Subcutaneous abdominal adipose tissue (tissue), 5 donors: ENCODE measurements at regions not wholly inside any gene's neighbourhood (a gene's known extent, or its start where the extent isn't known, plus 50 kb on each side); places are given as distances from the start of the nearest gene placed in this dataset.
"Not testable (repeated sequence)": the region's sequence is repeated elsewhere in the genome, so short reads cannot be mapped to it uniquely, and the experiment has no call there.

ENCODE experiments used
- H3K27ac ChIP-seq: one replicate; pipeline ENCODE4 v1.7.0; 2013; ENCODE audit warnings: low read depth, mild to moderate bottlenecking, inconsistent platforms, low read length, moderate library complexity
- H3K27me3 ChIP-seq, 5 donors: one replicate each; pipeline ENCODE4 v1.7.0; 2013; ENCODE audit warnings: low read length in 5 of 5, inconsistent platforms in 1 of 5; ENCODE audit not compliant: control insufficient read depth in 5 of 5, insufficient read depth in 4 of 5
- H3K36me3 ChIP-seq, 5 donors: one replicate each; pipeline ENCODE4 v1.7.0; 2013; ENCODE audit warnings: low read length in 5 of 5; ENCODE audit not compliant: control insufficient read depth in 5 of 5, insufficient read depth in 5 of 5
- H3K4me1 ChIP-seq, 5 donors: one replicate each; pipeline ENCODE4 v1.7.0; 2013; ENCODE audit warnings: low read length in 5 of 5, mild to moderate bottlenecking in 3 of 5, moderate library complexity in 1 of 5; ENCODE audit not compliant: control insufficient read depth in 5 of 5, insufficient read depth in 5 of 5
- H3K4me3 ChIP-seq, 5 donors: one replicate each; pipeline ENCODE4 v1.7.0; 2013; ENCODE audit warnings: low read length in 5 of 5, low read depth in 1 of 5
- H3K9ac ChIP-seq, 5 donors: one replicate each; pipeline ENCODE4 v1.7.0; 2013; ENCODE audit warnings: low read length in 5 of 5, mild to moderate bottlenecking in 4 of 5, moderate library complexity in 3 of 5
- H3K9me3 ChIP-seq, 5 donors: one replicate each; pipeline ENCODE4 v1.7.0; 2013; ENCODE audit warnings: low read length in 5 of 5; ENCODE audit not compliant: control insufficient read depth in 5 of 5
- donor health status: healthy.
- donor health status: healthy.
- donor health status: healthy.
- donor health status: healthy.
- donor health status: healthy.

DNA sequence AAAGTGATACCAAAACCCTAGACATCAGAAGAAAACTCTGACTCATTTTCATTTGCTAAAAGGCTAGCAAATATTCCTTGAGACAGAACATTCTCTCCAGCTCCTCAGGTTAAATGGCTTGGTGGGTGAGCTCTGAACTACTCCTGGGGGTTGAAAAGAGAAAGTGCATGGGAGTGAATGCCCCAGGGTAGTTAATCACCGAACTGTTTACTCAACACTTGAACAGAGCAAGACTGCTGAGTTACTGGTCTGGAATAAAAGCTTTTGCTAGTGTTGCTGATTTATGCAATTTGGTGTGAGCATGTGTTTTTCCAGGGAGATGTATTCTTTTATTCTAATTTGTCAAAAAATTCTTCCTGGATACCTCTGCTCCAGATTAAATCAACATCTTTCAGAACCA is 88.3 kb upstream of the PRDM9 start:
- Histone ChIP-seq H3K9ac (no peak overlapping the region), H3K27me3 (no peaks in the 10 kb centered on the region), H3K4me3 (no peak overlapping the region), H3K4me1 (no peaks in the 10 kb centered on the region), H3K9me3 (peaks cover 0 to 4% (median 0%) of the 10 kb centered on the region in 5 donors), H3K27ac (no peak overlapping the region), H3K36me3 (no peaks in the 10 kb centered on the region)

DNA sequence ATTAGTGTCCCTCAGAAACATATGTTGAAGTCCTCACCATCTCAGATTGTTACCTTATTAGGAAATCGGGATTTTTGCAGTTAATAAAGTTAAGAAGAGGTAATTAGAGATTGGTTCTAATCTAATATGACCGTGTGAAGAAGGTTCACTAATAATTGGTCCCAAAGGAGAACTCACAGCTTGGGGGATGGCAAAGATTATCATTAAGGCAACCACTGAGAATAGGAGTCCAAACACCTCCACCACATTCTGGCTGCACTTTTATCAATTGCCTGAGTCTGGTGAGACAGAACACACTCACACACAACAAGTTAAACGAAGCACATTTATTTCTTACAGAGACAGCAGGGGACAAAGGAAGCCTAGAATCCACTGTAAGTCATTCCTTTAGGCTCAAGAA is 94.9 kb upstream of the PRDM9 start:
- Histone ChIP-seq H3K9ac (no peak overlapping the region), H3K9me3 (no peaks in the 10 kb centered on the region), H3K27ac (no peak overlapping the region), H3K4me1 (no peaks in the 10 kb centered on the region), H3K4me3 (no peak overlapping the region), H3K36me3 (no peaks in the 10 kb centered on the region), H3K27me3 (no peaks in the 10 kb centered on the region)

DNA sequence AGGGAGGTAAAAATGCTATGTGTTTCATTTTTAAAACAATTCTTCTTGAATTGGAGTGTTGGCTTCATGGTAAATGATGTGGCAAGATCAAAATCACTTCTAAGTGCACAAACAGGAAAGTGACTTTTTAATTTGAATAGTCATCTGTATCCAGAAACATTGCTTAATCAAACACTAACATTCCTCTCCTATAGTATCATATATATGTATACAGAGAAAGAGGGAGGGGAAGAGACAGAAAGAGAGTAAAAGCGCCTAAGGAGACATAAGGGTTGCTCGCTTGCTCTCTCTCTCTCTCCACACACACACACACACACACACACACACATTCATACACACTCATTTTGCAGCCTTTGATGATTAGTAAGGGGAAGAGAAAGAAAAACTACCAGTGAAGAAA is 95.4 kb upstream of the PRDM9 start:
- Histone ChIP-seq H3K27ac (no peak overlapping the region), H3K4me1 (no peaks in the 10 kb centered on the region), H3K27me3 (no peaks in the 10 kb centered on the region), H3K36me3 (no peaks in the 10 kb centered on the region), H3K9ac (no peak overlapping the region), H3K4me3 (no peak overlapping the region), H3K9me3 (no peaks in the 10 kb centered on the region)

DNA sequence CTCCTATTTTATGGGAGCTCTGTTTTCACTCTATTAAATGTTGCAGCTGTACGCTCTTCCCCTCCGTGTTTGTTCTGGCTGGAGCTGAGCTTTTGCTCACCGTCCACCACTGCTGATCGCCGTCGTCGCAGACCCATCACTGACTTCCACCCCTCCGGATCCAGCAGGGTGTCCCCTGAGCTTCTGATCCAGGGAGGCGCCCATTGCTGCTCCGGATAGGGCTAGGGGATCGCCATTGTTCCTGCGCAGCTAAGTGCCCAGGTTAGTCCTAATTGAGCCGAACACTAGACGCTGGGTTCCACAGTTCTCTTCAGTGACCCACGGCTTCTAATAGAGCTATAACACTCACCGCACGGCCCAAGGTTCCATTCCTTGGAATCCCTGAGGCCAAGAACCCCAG is 96.2 kb upstream of the PRDM9 start:
- Histone ChIP-seq H3K9ac (no peak overlapping the region), H3K4me1 (no peaks in the 10 kb centered on the region), H3K27me3 (no peaks in the 10 kb centered on the region), H3K27ac (no peak overlapping the region), H3K4me3 (no peak overlapping the region), H3K36me3 (no peaks in the 10 kb centered on the region), H3K9me3 (no peaks in the 10 kb centered on the region)

DNA sequence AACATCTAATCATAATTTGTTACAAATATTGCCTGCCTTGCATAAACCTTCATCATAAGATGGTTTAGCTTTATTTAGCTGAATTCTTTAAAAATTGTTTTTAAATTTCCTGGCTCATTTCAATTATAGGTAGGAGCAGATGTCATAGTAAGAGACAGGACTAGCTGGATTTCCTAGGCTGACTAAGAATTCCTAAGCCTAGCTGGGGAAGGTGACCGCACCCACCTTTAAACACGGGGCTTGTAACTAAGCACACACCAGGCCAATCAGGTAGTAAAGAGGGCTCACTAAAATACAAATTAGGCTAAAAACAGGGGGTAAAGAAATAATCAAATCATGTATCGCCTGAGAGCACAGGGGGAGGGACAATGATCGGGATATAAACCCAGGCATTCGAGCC is 96.6 kb upstream of the PRDM9 start:
- H3K4me3 ChIP-seq, H3K27ac ChIP-seq, H3K9me3 ChIP-seq, H3K36me3 ChIP-seq, H3K9ac ChIP-seq, H3K27me3 ChIP-seq, H3K4me1 ChIP-seq: not testable (repeated sequence)

DNA sequence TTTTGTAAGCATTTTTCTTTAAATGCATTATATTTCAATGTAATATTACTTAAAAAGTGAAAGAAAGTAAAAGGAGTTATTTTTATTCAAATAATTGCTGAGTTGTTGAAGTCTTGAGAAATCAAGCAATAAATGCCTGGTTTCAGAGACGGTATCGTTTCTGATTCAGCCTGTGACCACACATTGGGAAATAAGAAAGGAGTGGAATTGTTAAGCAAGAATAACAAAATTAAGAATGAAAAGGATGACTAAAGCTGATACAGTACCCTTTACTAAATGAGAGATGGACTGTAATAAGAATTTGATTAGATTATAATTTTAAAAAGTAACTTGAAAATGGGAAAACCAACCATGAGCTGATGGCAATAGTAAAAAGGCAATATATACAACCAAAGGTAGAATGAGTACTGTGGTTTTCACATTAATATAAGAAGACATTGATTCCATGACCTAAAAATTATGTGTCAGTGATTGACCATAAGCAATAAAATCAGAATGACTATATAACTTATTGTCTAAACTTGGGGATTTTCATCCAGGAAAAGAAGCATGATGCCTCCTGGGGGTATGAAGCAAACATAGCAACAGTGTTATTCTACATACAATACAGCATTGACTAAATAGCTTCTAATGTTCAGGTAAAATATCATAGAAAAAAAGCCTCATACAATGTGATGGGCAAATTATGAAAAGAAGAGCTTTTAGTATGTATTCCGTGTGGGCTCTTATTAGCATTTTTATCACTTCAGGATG is 101.9 kb upstream of the PRDM9 start:
- Histone ChIP-seq H3K9me3 (no peaks in the 10 kb centered on the region), H3K4me1 (no peaks in the 10 kb centered on the region), H3K9ac (no peak overlapping the region), H3K27me3 (no peaks in the 10 kb centered on the region), H3K4me3 (no peak overlapping the region), H3K27ac (no peak overlapping the region), H3K36me3 (no peaks in the 10 kb centered on the region)

DNA sequence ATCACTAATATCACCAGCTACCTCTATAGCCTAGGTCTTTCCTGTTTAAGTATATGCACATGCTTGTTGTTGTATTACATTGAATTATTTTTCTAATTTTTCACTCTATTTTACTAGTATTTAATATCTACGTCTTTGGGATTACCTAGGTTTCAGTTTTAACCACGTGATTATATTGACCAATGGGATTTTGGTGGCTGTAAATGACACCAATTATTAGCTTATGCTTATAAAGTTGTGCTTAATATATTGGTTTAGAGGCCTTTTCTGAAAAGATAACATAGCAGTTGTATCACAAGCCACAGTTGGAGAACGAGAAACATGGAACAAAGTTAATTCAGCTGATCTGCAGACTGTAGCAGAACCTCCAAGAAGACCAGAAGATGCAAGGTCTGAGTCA is 104.8 kb upstream of the PRDM9 start:
- Histone ChIP-seq H3K9ac (no peak overlapping the region), H3K27ac (no peak overlapping the region), H3K27me3 (no peaks in the 10 kb centered on the region), H3K36me3 (no peaks in the 10 kb centered on the region), H3K9me3 (no peaks in the 10 kb centered on the region), H3K4me3 (no peak overlapping the region), H3K4me1 (no peaks in the 10 kb centered on the region)

DNA sequence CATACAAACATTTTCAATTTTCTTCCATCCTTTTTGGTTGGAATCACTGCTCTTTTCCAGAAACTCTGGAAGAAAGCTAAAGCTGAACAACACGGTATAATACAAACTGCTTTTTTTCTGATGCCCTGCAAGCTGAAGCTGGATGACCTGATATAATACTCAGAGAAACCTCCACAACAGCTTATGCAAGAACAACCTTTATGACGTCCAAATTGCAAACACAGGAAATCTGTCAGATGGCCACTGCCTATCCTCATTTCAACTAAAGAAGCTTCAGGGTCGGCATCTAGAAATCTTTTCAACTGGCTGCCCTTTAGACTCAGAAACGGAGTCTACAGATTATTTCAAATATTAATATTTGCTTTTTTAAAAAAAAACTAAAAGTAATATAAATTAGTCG is 106.5 kb upstream of the PRDM9 start:
- Histone ChIP-seq H3K4me1 (no peaks in the 10 kb centered on the region), H3K9ac (no peak overlapping the region), H3K27ac (no peak overlapping the region), H3K27me3 (no peaks in the 10 kb centered on the region), H3K4me3 (no peak overlapping the region), H3K36me3 (no peaks in the 10 kb centered on the region), H3K9me3 (no peaks in the 10 kb centered on the region)

DNA sequence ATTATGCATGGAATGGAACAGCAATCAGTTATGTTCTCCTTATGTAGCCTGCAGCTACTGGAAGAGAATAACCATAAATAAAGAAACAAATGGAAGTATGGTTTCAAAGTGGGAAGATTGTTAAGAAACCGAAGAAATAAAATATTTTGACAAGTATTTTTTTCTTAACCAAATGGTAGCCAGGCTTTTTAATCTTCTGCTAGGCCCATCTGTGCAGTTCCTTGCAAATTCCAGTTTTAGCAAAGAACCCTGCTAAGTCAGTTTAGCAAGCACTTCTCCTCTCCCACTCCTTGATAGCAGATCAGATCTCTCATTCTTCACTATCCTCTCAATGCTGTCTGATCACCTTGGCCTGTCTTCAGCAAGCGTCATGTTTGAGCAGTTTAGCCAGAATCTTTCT is 111.1 kb upstream of the PRDM9 start:
- Histone ChIP-seq H3K27ac (no peak overlapping the region), H3K9ac (no peak overlapping the region), H3K36me3 (no peaks in the 10 kb centered on the region), H3K4me1 (no peaks in the 10 kb centered on the region), H3K27me3 (no peaks in the 10 kb centered on the region), H3K4me3 (no peak overlapping the region), H3K9me3 (peaks cover 0 to 10% (median 5%) of the 10 kb centered on the region in 5 donors)

DNA sequence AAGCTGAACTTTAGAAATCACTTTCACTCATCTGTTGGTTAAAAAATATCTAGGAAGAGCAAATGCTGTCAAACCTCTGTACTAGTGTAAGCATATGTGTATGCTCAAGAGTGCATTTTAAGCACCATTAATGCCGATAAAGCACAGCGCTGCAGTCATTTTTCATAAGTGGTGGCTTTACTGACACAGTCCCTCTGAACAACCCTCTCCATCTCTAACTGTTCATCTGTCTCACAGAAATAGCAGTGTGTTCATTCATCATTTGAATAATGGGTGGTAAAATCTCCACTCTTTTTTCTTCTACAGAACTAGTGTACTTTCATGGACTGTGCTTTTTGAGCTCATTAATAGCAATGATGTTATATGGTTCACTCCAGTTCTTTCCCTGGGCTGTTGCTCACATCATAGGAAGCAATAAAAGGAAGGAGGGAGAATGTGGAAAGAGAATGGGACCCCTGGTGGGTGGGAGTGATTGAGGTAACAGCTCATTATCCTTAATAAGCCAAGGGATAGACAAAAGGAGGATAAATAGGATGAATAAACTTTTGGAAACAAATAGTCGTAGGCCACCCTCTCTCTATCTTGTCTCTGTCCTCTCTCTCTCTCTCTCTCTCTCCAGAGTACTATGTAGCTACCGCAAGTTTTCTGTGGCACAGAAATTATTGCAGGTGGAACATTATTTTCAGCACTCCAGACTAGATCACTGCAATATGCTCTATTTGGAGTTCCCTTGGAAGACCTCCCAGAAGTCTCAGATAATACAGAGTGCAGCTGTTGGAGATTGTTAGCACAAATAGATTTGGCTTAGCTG is 117.9 kb upstream of the PRDM9 start:
- Histone ChIP-seq H3K4me1 (no peaks in the 10 kb centered on the region), H3K27me3 (no peaks in the 10 kb centered on the region), H3K27ac (no peak overlapping the region), H3K9me3 (peaks cover 0 to 6% (median 3%) of the 10 kb centered on the region in 5 donors), H3K36me3 (no peaks in the 10 kb centered on the region), H3K4me3 (no peak overlapping the region), H3K9ac (no peak overlapping the region)
